Ascending aorta (tissue), 2 donors: ENCODE measurements at regions not wholly inside any gene's neighbourhood (a gene's known extent, or its start where the extent isn't known, plus 50 kb on each side); places are given as distances from the start of the nearest gene placed in this dataset.

Source experiments
- DNase-seq, 2 donors: peaks; one replicate each; pipeline ENCODE4 v3.0.0-alpha.2; 2019; ENCODE audit warnings: low spot score in 2 of 2
- H3K27ac ChIP-seq, 2 donors: fragments of 200-600 bp; sonication (generic); one replicate each; pipeline ENCODE4 v1.5.1; 2016 to 2017; ENCODE audit warnings: mild to moderate bottlenecking in 1 of 2
- H3K27me3 ChIP-seq: fragments of 200-600 bp; sonication (generic); one replicate; pipeline ENCODE4 v1.5.1; 2017
- H3K36me3 ChIP-seq, 2 donors: fragments of 200-600 bp; sonication (generic); one replicate each; pipeline ENCODE4 v1.5.1; 2016
- H3K4me1 ChIP-seq, 2 donors: fragments of 200-600 bp; sonication (generic); one replicate each; pipeline ENCODE4 v1.5.1; 2016 to 2017; ENCODE audit warnings: mild to moderate bottlenecking in 1 of 2
- H3K4me3 ChIP-seq, 2 donors: fragments of 200-600 bp; sonication (generic); one replicate each; pipeline ENCODE4 v1.5.1; 2016 to 2017; ENCODE audit warnings: mild to moderate bottlenecking in 1 of 2
- H3K9me3 ChIP-seq, 2 donors: fragments of 200-600 bp; sonication (generic); one replicate each; pipeline ENCODE4 v1.5.1; 2016
- intact Hi-C: fragments of 100-400 bp; cut with DNase I; formaldehyde crosslinking; loops from one replicate; pipeline ENCODE4 v1.15.1; 2023
- TF ChIP-seq, protein P1 (sequence below), 3 experiments: fragments of 200-600 bp in 2 of 3; fragments of 450-650 bp in 1 of 3; sonication (generic) in 2 of 3; IDR thresholded peaks; one replicate each; pipeline ENCODE4 v1.5.1; 2016 to 2019; ENCODE audit warnings: antibody characterized with exemption in 3 of 3, mild to moderate bottlenecking in 1 of 3, moderate library complexity in 1 of 3

DNA sequence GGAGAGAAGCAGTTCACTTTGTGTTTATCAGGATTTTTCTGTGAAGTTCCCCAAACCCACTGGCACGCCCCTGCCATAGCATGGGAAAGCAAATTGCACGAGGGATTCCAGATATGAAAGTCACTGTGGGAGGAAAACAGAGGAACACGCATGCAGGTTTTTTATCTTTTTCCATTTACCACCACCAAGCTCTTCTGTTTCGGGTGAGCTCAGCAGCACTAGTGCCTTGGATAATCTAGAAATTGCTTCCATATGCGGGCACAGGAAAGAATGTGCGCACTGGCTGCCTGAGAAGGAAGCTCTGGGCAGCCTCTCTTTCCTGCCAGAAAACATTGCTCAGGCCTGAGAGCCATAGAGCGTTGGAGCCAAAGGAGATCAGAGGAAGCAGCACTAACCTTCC, 65.9 kb upstream of the WIPF1 start:
- H3K27me3 ChIP-seq = no peaks in the 10 kb centered on the region
- H3K27ac ChIP-seq = peak overlapping the region; percentile 79 to 84
- peak in 1 of 2 donors; percentile 80 for DNase-seq
- TF ChIP-seq, protein P1, sequence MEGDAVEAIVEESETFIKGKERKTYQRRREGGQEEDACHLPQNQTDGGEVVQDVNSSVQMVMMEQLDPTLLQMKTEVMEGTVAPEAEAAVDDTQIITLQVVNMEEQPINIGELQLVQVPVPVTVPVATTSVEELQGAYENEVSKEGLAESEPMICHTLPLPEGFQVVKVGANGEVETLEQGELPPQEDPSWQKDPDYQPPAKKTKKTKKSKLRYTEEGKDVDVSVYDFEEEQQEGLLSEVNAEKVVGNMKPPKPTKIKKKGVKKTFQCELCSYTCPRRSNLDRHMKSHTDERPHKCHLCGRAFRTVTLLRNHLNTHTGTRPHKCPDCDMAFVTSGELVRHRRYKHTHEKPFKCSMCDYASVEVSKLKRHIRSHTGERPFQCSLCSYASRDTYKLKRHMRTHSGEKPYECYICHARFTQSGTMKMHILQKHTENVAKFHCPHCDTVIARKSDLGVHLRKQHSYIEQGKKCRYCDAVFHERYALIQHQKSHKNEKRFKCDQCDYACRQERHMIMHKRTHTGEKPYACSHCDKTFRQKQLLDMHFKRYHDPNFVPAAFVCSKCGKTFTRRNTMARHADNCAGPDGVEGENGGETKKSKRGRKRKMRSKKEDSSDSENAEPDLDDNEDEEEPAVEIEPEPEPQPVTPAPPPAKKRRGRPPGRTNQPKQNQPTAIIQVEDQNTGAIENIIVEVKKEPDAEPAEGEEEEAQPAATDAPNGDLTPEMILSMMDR (IDR thresholded peaks at IDR 0.05) = no peak
- H3K4me1 ChIP-seq = peaks cover 33 to 34% of the 10 kb centered on the region in 2 donors
- no peaks in the 10 kb centered on the region for H3K36me3 ChIP-seq
- peak overlapping the region in 1 of 2 donors; percentile 6 for H3K4me3 ChIP-seq
- H3K9me3 ChIP-seq = no peaks in the 10 kb centered on the region
- intact Hi-C loops = loop anchor here (2.0 kb wide), 2 partner anchors 19 to 47 kb away; no protein-coding TSS in a partner anchor

DNA sequence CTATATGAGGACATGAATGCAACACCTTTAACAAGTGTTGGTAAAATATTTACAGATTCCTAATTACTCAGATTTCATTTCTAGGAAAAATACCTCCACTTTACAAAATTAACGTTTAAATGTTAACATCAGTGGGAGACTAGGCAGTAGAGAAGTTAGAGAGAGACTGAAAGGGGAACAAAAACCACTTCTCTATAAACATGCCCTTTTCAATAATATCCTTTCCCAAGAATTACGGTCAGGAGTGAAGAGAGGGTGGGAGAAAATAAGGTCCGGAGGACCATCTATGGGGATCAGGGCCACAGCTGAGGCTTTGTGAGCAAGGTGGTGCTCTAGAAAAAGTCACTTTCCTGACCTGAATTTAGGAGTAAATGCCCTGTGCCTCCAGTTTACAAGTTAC, 65.3 kb upstream of the WIPF1 start:
- Histone ChIP-seq H3K27ac (peak overlapping the region; percentile 79 to 84), H3K9me3 (no peaks in the 10 kb centered on the region), H3K4me1 (peaks cover 31 to 33% of the 10 kb centered on the region in 2 donors)

DNA sequence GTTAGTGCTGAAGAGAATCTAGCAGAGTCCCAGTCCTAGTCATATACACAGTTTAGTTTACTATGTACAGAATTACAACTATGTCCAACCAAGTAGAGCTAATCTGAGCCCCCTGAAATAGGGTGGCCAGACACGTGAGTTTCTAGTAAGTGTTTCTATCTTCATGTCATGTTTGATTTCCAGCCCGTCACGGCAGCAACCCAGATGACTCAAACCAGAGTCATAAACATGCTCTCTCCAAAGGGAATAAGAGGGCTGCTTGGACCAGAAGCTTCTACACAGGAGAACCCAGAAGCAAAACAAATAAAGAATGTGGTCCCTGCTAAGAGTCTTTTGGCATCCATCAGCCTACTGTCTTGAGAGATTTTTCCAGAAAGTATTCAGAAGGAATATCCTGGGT, 64.9 kb upstream of the WIPF1 start:
- Histone ChIP-seq H3K27ac (peak overlapping the region; percentile 79 to 84), H3K36me3 (no peaks in the 10 kb centered on the region), H3K4me3 (no peak overlapping the region), H3K4me1 (peaks cover 29 to 31% of the 10 kb centered on the region in 2 donors), H3K9me3 (no peaks in the 10 kb centered on the region), H3K27me3 (no peaks in the 10 kb centered on the region)
- intact Hi-C loops = loop anchor here (2.0 kb wide), 2 partner anchors 20 to 46 kb away; no protein-coding TSS in a partner anchor
- peak; percentile 18 to 76 for DNase-seq
- TF ChIP-seq, protein P1 (IDR thresholded peaks at IDR 0.05) = no peak

More for the DNA sequence above, 65.3 kb upstream of the WIPF1 start:
- no peaks in the 10 kb centered on the region for H3K36me3 ChIP-seq
- intact Hi-C loops = loop anchor here (2.0 kb wide), 2 partner anchors 20 to 46 kb away; no protein-coding TSS in a partner anchor
- TF ChIP-seq, protein P1 (IDR thresholded peaks at IDR 0.05) = no peak
- no peaks in the 10 kb centered on the region for H3K27me3 ChIP-seq
- DNase-seq = no peak
- peak overlapping the region in 1 of 2 donors; percentile 6 for H3K4me3 ChIP-seq

DNA sequence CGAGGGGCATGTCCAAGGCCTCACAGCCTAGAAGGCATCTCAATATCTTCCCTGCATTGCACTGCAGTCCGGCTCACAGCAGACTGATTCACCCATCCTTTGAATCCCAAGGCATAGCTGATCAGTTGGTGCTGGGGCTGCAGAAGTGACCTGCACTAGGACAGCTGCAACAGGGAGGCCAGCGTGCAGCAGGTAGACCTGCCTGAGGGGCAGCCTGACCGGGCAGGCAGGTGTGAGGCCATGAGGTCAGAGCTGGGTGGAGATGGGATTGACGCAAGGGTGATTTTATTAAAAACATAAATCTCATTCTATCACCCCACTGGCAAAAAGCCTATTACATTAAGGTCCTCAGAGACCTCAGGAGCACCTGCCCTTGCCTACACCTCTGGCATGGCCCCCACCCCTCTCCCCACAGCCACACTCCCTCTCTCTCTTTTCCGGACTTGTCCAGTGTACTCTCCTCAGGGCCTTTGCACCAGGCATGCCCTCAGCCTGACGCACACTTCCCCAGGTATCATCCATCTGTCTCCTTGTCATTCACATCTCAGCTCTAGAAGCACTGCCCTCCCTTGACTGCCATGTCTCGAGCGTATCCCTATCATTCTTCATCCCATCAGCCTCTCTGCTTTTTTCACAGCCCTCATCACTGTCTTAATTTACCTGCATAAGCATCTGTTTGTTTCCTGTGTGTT, 63.5 kb upstream of the WIPF1 start:
- no peak for DNase-seq
- TF ChIP-seq, protein P1 (IDR thresholded peaks at IDR 0.05) = no peak
- Histone ChIP-seq H3K36me3 (no peaks in the 10 kb centered on the region), H3K4me3 (no peak overlapping the region), H3K27ac (peak overlapping the region; percentile 8 to 79), H3K27me3 (no peaks in the 10 kb centered on the region), H3K9me3 (no peaks in the 10 kb centered on the region), H3K4me1 (peaks cover 20 to 27% of the 10 kb centered on the region in 2 donors)
- intact Hi-C loops = no loop called here

DNA sequence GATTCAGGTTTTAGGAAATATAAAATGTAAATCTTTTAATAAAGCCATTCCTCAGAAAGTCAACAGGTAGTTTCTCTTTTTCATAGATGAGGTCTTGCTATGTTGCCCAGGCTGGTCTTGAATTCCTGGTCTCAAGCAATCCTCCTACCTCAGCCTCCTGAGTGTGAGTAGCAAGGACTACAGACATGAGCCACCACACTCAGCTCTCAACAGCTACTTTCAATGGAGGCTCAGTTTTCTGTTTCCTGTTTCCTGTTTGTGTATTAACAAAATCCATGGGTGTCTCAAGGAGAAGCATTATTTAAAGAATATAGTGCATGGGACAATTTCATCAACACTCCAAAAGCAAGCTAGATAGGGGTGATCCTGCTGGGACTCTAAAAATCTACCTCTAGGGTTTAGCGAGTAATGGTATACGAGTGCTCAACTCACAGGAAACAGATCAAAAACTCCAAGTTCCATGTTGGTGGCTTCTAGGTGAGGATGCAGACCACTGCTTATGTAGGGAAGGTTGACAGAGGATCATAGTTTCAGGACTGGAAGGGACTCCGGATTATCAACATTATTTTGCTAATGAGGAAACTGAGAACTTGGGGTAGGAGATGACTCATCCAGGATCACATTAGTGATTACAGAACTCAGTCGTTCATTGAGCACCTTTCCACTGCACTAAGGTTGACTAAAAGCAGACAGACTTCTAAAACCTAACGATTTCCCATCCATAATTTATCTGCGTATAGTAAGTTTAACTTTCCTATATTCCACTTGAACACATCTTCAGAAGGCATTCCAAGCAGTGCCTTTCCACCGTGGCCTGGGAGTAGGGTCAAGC, 61.7 kb upstream of the WIPF1 start:
- no peaks in the 10 kb centered on the region for H3K27me3 ChIP-seq
- H3K4me3 ChIP-seq = no peak overlapping the region
- intact Hi-C loops = no loop called here
- H3K4me1 ChIP-seq = peaks cover 23 to 24% of the 10 kb centered on the region in 2 donors
- no peaks in the 10 kb centered on the region for H3K9me3 ChIP-seq
- TF ChIP-seq, protein P1 (IDR thresholded peaks at IDR 0.05) = no peak
- no peak for DNase-seq
- H3K27ac ChIP-seq = no peak overlapping the region
- no peaks in the 10 kb centered on the region for H3K36me3 ChIP-seq
